Naive thymus-derived CD4-positive, alpha-beta T cell (primary cell): ENCODE measurements at regions not wholly inside any gene's neighbourhood (a gene's known extent, or its start where the extent isn't known, plus 50 kb on each side); places are given as distances from the start of the nearest gene placed in this dataset.

ENCODE experiments used
- ATAC-seq: fragments of 150-1000 bp; cut with Tn5 transposase; 2 replicates; pipeline ENCODE4 v1.10.0; 2021; ENCODE audit warnings: mild to moderate bottlenecking, moderate library complexity
- CTCF ChIA-PET: fragments of 350-600 bp; sonication (Branson Sonifier 250); formaldehyde crosslinking; loops from one replicate; lab custom pipeline; 2021; ENCODE audit warnings: antibody characterized with exemption; lab: Charles Lee
- POLR2A ChIA-PET: fragments of 350-600 bp; sonication (Branson Sonifier 250); formaldehyde crosslinking; loops from one replicate; lab custom pipeline; 2021; ENCODE audit warnings: antibody characterized with exemption, inconsistent platforms; lab: Charles Lee
- DNase-seq, 9 donors: peaks; one replicate each; pipeline versions ENCODE4 v3.0.0 to v3.0.0-alpha.2; 2020 to 2022; ENCODE audit warnings: mixed read lengths in 1 of 9
- H3K27ac ChIP-seq: one replicate; pipeline ENCODE4 v1.7.0; 2013; ENCODE audit warnings: mild to moderate bottlenecking, low read depth, low read length, moderate library complexity
- H3K27me3 ChIP-seq, 2 donors: one replicate each; pipeline ENCODE4 v1.7.0; 2013; ENCODE audit warnings: low read length in 2 of 2, mild to moderate bottlenecking in 2 of 2, moderate library complexity in 2 of 2; ENCODE audit not compliant: control insufficient read depth in 2 of 2, insufficient read depth in 2 of 2
- H3K36me3 ChIP-seq, 3 experiments: 1 replicate in 2 of 3; 2 replicates in 1 of 3; pipeline ENCODE4 v1.7.0; 2013; ENCODE audit warnings: low read length in 3 of 3, mild to moderate bottlenecking in 3 of 3, moderate library complexity in 1 of 3; ENCODE audit not compliant: insufficient read depth in 3 of 3, control insufficient read depth in 2 of 3
- H3K4me1 ChIP-seq, 2 donors: one replicate each; pipeline ENCODE4 v1.7.0; 2013; ENCODE audit warnings: low read length in 2 of 2, mild to moderate bottlenecking in 2 of 2, moderate library complexity in 1 of 2; ENCODE audit not compliant: control insufficient read depth in 2 of 2, insufficient read depth in 2 of 2
- H3K4me3 ChIP-seq: 2 replicates; pipeline ENCODE4 v1.7.0; 2013; ENCODE audit warnings: mild to moderate bottlenecking, low read length
- H3K9me3 ChIP-seq, 3 experiments: 1 replicate in 2 of 3; 2 replicates in 1 of 3; pipeline ENCODE4 v1.7.0; 2013; ENCODE audit warnings: low read length in 3 of 3; ENCODE audit not compliant: control insufficient read depth in 2 of 3
- H3K27ac Mint-ChIP-seq, 9 donors: one replicate each; pipeline ENCODE4 v1.8.0; 2020 to 2022; ENCODE audit warnings: mixed read lengths in 9 of 9, mild to moderate bottlenecking in 8 of 9, moderate library complexity in 5 of 9, inconsistent platforms in 2 of 9
- H3K27me3 Mint-ChIP-seq, 5 donors: one replicate each; pipeline ENCODE4 v1.8.0; 2021 to 2022; ENCODE audit warnings: mixed read lengths in 5 of 5, mild to moderate bottlenecking in 1 of 5
- H3K36me3 Mint-ChIP-seq, 5 donors: one replicate each; pipeline ENCODE4 v1.8.0; 2020 to 2022; ENCODE audit warnings: mixed read lengths in 5 of 5, mild to moderate bottlenecking in 3 of 5, inconsistent platforms in 1 of 5
- H3K4me1 Mint-ChIP-seq, 7 donors: one replicate each; pipeline ENCODE4 v1.8.0; 2020 to 2022; ENCODE audit warnings: mixed read lengths in 7 of 7, mild to moderate bottlenecking in 3 of 7, inconsistent platforms in 1 of 7
- H3K4me3 Mint-ChIP-seq, 10 donors: one replicate each; pipeline ENCODE4 v1.8.0; 2020 to 2022; ENCODE audit warnings: mild to moderate bottlenecking in 10 of 10, mixed read lengths in 10 of 10, moderate library complexity in 6 of 10, inconsistent platforms in 2 of 10
- H3K9me3 Mint-ChIP-seq, 11 donors: one replicate each; pipeline ENCODE4 v1.8.0; 2020 to 2022; ENCODE audit warnings: mixed read lengths in 11 of 11, mild to moderate bottlenecking in 4 of 11, inconsistent platforms in 1 of 11, moderate library complexity in 1 of 11
- intact Hi-C, 2 donors: fragments of 100-400 bp; cut with micrococcal nuclease; formaldehyde crosslinking; loops; one replicate each; pipeline ENCODE4 v1.15.1; 2023

DNA sequence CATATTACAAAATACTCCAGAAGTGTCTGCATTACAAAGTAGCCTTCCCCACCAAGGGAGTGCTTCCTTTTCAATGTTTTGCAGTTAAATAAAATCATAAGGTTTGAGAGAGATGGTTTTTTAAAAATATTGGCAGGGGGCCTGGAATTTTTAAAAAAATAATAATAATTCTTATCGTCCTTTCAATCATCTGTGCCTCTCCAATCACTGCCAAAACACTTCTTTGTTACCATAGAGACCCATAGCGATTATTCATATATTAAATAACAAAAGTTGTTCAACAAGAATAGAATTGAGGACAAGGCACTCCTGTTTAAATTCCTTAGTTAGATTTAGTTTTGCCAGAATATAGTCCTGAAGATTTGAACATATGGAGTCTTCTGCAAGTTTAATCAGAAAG, 203.1 kb downstream of the FAT4 start:
- intact Hi-C loops, result no loop called here
- no peaks in the 10 kb centered on the region for H3K27me3 Mint-ChIP-seq

GRCh38 chr4:125518281-125518680, 203.5 kb downstream of the FAT4 start:
- Histone ChIP-seq H3K27ac (no peak overlapping the region), H3K4me3 (no peak overlapping the region), H3K36me3 (no peaks in the 10 kb centered on the region), H3K27me3 (no peaks in the 10 kb centered on the region), H3K9me3 (no peaks in the 10 kb centered on the region), H3K4me1 (no peaks in the 10 kb centered on the region)
- Mint-ChIP-seq H3K9me3 (peaks cover 0 to 27% (median 0%) of the 10 kb centered on the region in 11 donors), H3K4me3 (no peak overlapping the region), H3K4me1 (no peaks in the 10 kb centered on the region), H3K36me3 (no peaks in the 10 kb centered on the region), H3K27ac (no peak overlapping the region), H3K27me3 (no peaks in the 10 kb centered on the region)
- DNase-seq (no peak), ATAC-seq (no peak)
- intact Hi-C loops, result no loop called here
- ChIA-PET POLR2A (no interaction called here), CTCF (no interaction called here)

More for the DNA sequence above, 203.1 kb downstream of the FAT4 start:
- ChIA-PET CTCF (no interaction called here), POLR2A (no interaction called here)
- Mint-ChIP-seq H3K4me3 (no peak overlapping the region), H3K4me1 (no peaks in the 10 kb centered on the region), H3K9me3 (peaks cover 0 to 27% (median 0%) of the 10 kb centered on the region in 11 donors), H3K27ac (no peak overlapping the region), H3K36me3 (no peaks in the 10 kb centered on the region)
- Histone ChIP-seq H3K36me3 (no peaks in the 10 kb centered on the region), H3K27me3 (no peaks in the 10 kb centered on the region), H3K9me3 (no peaks in the 10 kb centered on the region), H3K4me1 (no peaks in the 10 kb centered on the region), H3K27ac (no peak overlapping the region), H3K4me3 (no peak overlapping the region)
- ATAC-seq (no peak), DNase-seq (no peak)

- no peaks in the 10 kb centered on the region for H3K4me1 Mint-ChIP-seq
- no peaks in the 10 kb centered on the region for H3K36me3 Mint-ChIP-seq
- H3K4me3 Mint-ChIP-seq, result no peak overlapping the region
- Histone ChIP-seq H3K4me1 (no peaks in the 10 kb centered on the region), H3K27me3 (no peaks in the 10 kb centered on the region), H3K27ac (no peak overlapping the region), H3K4me3 (no peak overlapping the region), H3K9me3 (no peaks in the 10 kb centered on the region), H3K36me3 (no peaks in the 10 kb centered on the region)
- no peaks in the 10 kb centered on the region for H3K27me3 Mint-ChIP-seq
- POLR2A ChIA-PET, result no interaction called here
- ATAC-seq, result no peak
- no peak for DNase-seq
- intact Hi-C loops, result no loop called here
- no peak overlapping the region for H3K27ac Mint-ChIP-seq
- H3K9me3 Mint-ChIP-seq, result peaks cover 0 to 24% (median 0%) of the 10 kb centered on the region in 11 donors
- CTCF ChIA-PET, result no interaction called here
Measured at GRCh38 chr4:125519371-125520146, 204.8 kb downstream of the FAT4 start.

- Mint-ChIP-seq H3K27me3 (no peaks in the 10 kb centered on the region), H3K4me3 (no peak overlapping the region), H3K27ac (no peak overlapping the region), H3K9me3 (peaks cover 0 to 22% (median 0%) of the 10 kb centered on the region in 11 donors), H3K36me3 (no peaks in the 10 kb centered on the region), H3K4me1 (no peaks in the 10 kb centered on the region)
- Histone ChIP-seq H3K36me3 (no peaks in the 10 kb centered on the region), H3K4me3 (no peak overlapping the region), H3K9me3 (no peaks in the 10 kb centered on the region), H3K27me3 (no peaks in the 10 kb centered on the region), H3K4me1 (no peaks in the 10 kb centered on the region), H3K27ac (no peak overlapping the region)
- ATAC-seq (no peak), DNase-seq (no peak)
- intact Hi-C loops, result no loop called here
- CTCF ChIA-PET, result no interaction called here
- POLR2A ChIA-PET, result no interaction called here
Measured at GRCh38 chr4:125520258-125520990, 205.7 kb downstream of the FAT4 start.

GRCh38 chr4:125522588-125522987, 207.8 kb downstream of the FAT4 start:
- Histone ChIP-seq H3K36me3 (no peaks in the 10 kb centered on the region), H3K4me1 (no peaks in the 10 kb centered on the region), H3K27ac (no peak overlapping the region), H3K9me3 (no peaks in the 10 kb centered on the region), H3K27me3 (no peaks in the 10 kb centered on the region), H3K4me3 (no peak overlapping the region)
- no peak for DNase-seq
- Mint-ChIP-seq H3K27me3 (no peaks in the 10 kb centered on the region), H3K4me3 (no peak overlapping the region), H3K27ac (no peak overlapping the region), H3K36me3 (no peaks in the 10 kb centered on the region), H3K9me3 (peaks cover 0 to 15% (median 0%) of the 10 kb centered on the region in 11 donors), H3K4me1 (no peaks in the 10 kb centered on the region)
- intact Hi-C loops, result no loop called here
- no peak for ATAC-seq
- POLR2A ChIA-PET, result no interaction called here
- CTCF ChIA-PET, result no interaction called here

- H3K27me3 ChIP-seq, result no peaks in the 10 kb centered on the region
- no peak overlapping the region for H3K4me3 ChIP-seq
- ATAC-seq, result no peak
- no peaks in the 10 kb centered on the region for H3K9me3 ChIP-seq
- Mint-ChIP-seq H3K27me3 (no peaks in the 10 kb centered on the region), H3K4me3 (no peak overlapping the region), H3K4me1 (no peaks in the 10 kb centered on the region), H3K27ac (no peak overlapping the region), H3K36me3 (no peaks in the 10 kb centered on the region), H3K9me3 (peaks cover 0 to 15% (median 0%) of the 10 kb centered on the region in 11 donors)
- DNase-seq, result no peak
- H3K36me3 ChIP-seq, result no peaks in the 10 kb centered on the region
- ChIA-PET CTCF (no interaction called here), POLR2A (no interaction called here)
- intact Hi-C loops, result no loop called here
- H3K4me1 ChIP-seq, result no peaks in the 10 kb centered on the region
- H3K27ac ChIP-seq, result no peak overlapping the region
Measured at GRCh38 chr4:125522992-125523391, 208.2 kb downstream of the FAT4 start.

- H3K27ac ChIP-seq, result no peak overlapping the region
- no peaks in the 10 kb centered on the region for H3K9me3 ChIP-seq
- Mint-ChIP-seq H3K36me3 (no peaks in the 10 kb centered on the region), H3K27ac (no peak overlapping the region), H3K27me3 (no peaks in the 10 kb centered on the region), H3K9me3 (peaks cover 0 to 6% (median 3%) of the 10 kb centered on the region in 11 donors), H3K4me3 (no peak overlapping the region), H3K4me1 (no peaks in the 10 kb centered on the region)
- ATAC-seq (no peak), DNase-seq (no peak)
- CTCF ChIA-PET, result no interaction called here
- H3K4me1 ChIP-seq, result no peaks in the 10 kb centered on the region
- H3K4me3 ChIP-seq, result no peak overlapping the region
- POLR2A ChIA-PET, result no interaction called here
- intact Hi-C loops, result no loop called here
- no peaks in the 10 kb centered on the region for H3K27me3 ChIP-seq
- no peaks in the 10 kb centered on the region for H3K36me3 ChIP-seq
Measured at GRCh38 chr4:125526420-125526819, 211.7 kb downstream of the FAT4 start.
